ENCODE measurements at regions not wholly inside any gene's neighbourhood (a gene's known extent, or its start where the extent isn't known, plus 50 kb on each side); places are given as distances from the start of the nearest gene placed in this dataset.

DNA sequence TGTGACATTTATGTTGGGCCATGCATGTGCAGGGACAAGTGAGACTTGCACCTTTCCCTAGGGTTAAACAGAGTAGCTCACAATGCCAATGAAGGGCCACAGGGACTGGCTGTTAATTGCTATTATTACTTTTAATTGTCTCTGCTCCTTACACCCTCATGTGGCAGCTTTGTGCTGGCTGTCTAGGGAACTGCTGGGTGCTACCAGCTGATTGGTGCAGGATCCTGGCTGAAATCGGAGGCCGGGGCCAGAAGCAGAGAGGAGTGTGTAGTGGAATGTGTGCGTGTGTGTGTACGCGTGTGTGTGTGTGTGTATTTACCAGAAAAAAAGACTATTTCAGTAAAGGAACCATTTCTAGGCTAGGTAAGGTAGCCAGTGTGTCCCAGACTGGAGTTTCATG lies 302.5 kb downstream of the CTTN start:
- TF ChIP-seq REST (IDR thresholded peaks at IDR 0.05; ENCODE audit: low read depth) (no peak), ZBTB7A (IDR thresholded peaks at IDR 0.05; ENCODE audit: low read depth) (no peak)

DNA sequence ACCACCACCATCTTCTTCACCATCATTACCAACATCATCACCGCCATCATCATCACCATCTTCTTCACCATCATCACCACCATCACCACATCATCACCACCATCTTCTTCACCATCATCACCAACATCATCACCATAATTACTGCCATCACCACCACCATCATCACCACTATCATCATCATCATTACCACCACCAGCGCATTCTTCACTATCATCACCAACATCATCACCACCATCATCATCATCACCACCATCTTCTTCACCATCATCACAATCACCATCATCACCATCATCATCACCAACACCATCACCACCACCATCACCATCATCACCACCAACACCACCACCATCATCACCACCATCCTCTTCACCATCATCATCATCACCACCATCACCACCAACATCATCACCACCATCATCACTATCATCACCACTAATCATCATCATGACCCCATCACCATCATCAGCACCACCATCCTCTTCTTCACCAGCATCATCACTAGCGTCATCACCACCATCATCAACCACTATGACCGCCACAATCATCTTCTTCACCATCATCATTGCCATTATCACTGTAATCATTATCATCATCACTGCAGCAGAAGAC lies 303.8 kb downstream of the CTTN start:
- TF ChIP-seq EP300 (IDR thresholded peaks at IDR 0.05; ENCODE audit: borderline replicate concordance): no peak
- TF ChIP-seq, protein P1, sequence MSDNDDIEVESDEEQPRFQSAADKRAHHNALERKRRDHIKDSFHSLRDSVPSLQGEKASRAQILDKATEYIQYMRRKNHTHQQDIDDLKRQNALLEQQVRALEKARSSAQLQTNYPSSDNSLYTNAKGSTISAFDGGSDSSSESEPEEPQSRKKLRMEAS (IDR thresholded peaks at IDR 0.05): no peak
- TF ChIP-seq YY1 (IDR thresholded peaks at IDR 0.05; ENCODE audit: low read depth): no peak
- no peak for TF ChIP-seq NFIC (IDR thresholded peaks at IDR 0.05)
- no peak for TF ChIP-seq TCF12 (IDR thresholded peaks at IDR 0.05; ENCODE audit: low read depth)
- no peak for TF ChIP-seq TAF1 (IDR thresholded peaks at IDR 0.05; ENCODE audit: low read depth)
- TF ChIP-seq TEAD4 (IDR thresholded peaks at IDR 0.05): no peak
- TF ChIP-seq RAD21 (IDR thresholded peaks at IDR 0.05; ENCODE audit: low read depth): no peak
- TF ChIP-seq FOXM1 (IDR thresholded peaks at IDR 0.05; ENCODE audit: borderline replicate concordance, low read depth): no peak
- no peak for TF ChIP-seq REST (IDR thresholded peaks at IDR 0.05; ENCODE audit: low read depth)
- TF ChIP-seq CEBPB (IDR thresholded peaks at IDR 0.05): no peak
- TF ChIP-seq CREB1 (IDR thresholded peaks at IDR 0.05; ENCODE audit: low read depth): no peak

GRCh38 chr11:70703141-70704064 lies 305.1 kb downstream of the CTTN start:
- TF ChIP-seq RAD21 (IDR thresholded peaks at IDR 0.05; ENCODE audit: low read depth): no peak
- TF ChIP-seq CREB1 (IDR thresholded peaks at IDR 0.05; ENCODE audit: low read depth): no peak
- TF ChIP-seq EGR1 (IDR thresholded peaks at IDR 0.05): no peak
- no peak for TF ChIP-seq TAF1 (IDR thresholded peaks at IDR 0.05; ENCODE audit: low read depth)
- TF ChIP-seq REST (IDR thresholded peaks at IDR 0.05; ENCODE audit: low read depth): no peak
- TF ChIP-seq ZBTB7A (IDR thresholded peaks at IDR 0.05; ENCODE audit: low read depth): no peak
- no peak for TF ChIP-seq FOXM1 (IDR thresholded peaks at IDR 0.05; ENCODE audit: borderline replicate concordance, low read depth)
- TF ChIP-seq YY1 (IDR thresholded peaks at IDR 0.05; ENCODE audit: low read depth): no peak
- no peak for TF ChIP-seq CEBPB (IDR thresholded peaks at IDR 0.05)
- TF ChIP-seq, protein P1 (IDR thresholded peaks at IDR 0.05): no peak
- TF ChIP-seq TCF12 (IDR thresholded peaks at IDR 0.05; ENCODE audit: low read depth): no peak
- no peak for TF ChIP-seq TEAD4 (IDR thresholded peaks at IDR 0.05)
- TF ChIP-seq EP300 (IDR thresholded peaks at IDR 0.05; ENCODE audit: borderline replicate concordance): no peak
- no peak for TF ChIP-seq USF1 (IDR thresholded peaks at IDR 0.05)

DNA sequence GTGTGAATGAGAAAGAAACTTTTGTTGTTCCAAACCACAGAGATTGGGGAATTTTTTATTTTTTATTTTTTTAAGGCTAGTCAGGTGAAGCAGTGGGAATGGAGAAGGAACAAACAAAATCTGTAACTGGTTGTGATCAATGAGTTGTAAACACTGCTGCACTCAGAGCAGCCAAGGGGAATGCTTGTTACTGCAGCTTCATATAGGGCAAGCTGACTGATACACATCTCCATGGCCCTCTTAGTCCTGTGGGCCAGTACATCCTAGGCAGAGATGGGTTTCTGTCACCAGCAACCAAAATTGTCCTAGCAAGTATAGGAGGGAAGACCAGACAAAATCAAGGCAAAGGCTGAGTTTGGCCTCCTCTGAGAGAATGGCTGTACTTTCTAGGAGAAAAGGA lies 306.8 kb downstream of the CTTN start:
- no peak for TF ChIP-seq TCF12 (IDR thresholded peaks at IDR 0.05; ENCODE audit: low read depth)
- TF ChIP-seq RAD21 (IDR thresholded peaks at IDR 0.05; ENCODE audit: low read depth): no peak
- no peak for TF ChIP-seq EGR1 (IDR thresholded peaks at IDR 0.05)
- no peak for TF ChIP-seq FOXM1 (IDR thresholded peaks at IDR 0.05; ENCODE audit: borderline replicate concordance, low read depth)
- TF ChIP-seq REST (IDR thresholded peaks at IDR 0.05; ENCODE audit: low read depth): no peak
- TF ChIP-seq CREB1 (IDR thresholded peaks at IDR 0.05; ENCODE audit: low read depth): no peak
- TF ChIP-seq, protein P1 (IDR thresholded peaks at IDR 0.05): no peak
- TF ChIP-seq CEBPB (IDR thresholded peaks at IDR 0.05): no peak
- TF ChIP-seq TEAD4 (IDR thresholded peaks at IDR 0.05): no peak
- TF ChIP-seq ZBTB7A (IDR thresholded peaks at IDR 0.05; ENCODE audit: low read depth): no peak
- no peak for TF ChIP-seq NFIC (IDR thresholded peaks at IDR 0.05)
- no peak for TF ChIP-seq EP300 (IDR thresholded peaks at IDR 0.05; ENCODE audit: borderline replicate concordance)
- TF ChIP-seq YY1 (IDR thresholded peaks at IDR 0.05; ENCODE audit: low read depth): no peak
- no peak for TF ChIP-seq TAF1 (IDR thresholded peaks at IDR 0.05; ENCODE audit: low read depth)
- no peak for TF ChIP-seq USF1 (IDR thresholded peaks at IDR 0.05)
